Retinal pigment epithelial cell (primary cell): ENCODE measurements at regions not wholly inside any gene's neighbourhood (a gene's known extent, or its start where the extent isn't known, plus 50 kb on each side); places are given as distances from the start of the nearest gene placed in this dataset.
"Not testable (repeated sequence)": the region's sequence is repeated elsewhere in the genome, so short reads cannot be mapped to it uniquely, and the experiment has no call there.

Experiments used
- DNase-seq: peaks from one replicate; pipeline ENCODE4 v3.0.0-alpha.2; 2010; ENCODE audit warnings: low read depth
- H3K4me3 ChIP-seq: 2 replicates; pipeline ENCODE4 v1.5.1; 2011; ENCODE audit warnings: mild to moderate bottlenecking, low read length, control low read depth, moderate library complexity
- TF ChIP-seq, protein P1 (sequence below): conservative IDR thresholded peaks from 2 replicates; pipeline ENCODE4 v1.5.1; 2011; ENCODE audit warnings: low read depth, low read length, control low read depth, inconsistent platforms

DNA sequence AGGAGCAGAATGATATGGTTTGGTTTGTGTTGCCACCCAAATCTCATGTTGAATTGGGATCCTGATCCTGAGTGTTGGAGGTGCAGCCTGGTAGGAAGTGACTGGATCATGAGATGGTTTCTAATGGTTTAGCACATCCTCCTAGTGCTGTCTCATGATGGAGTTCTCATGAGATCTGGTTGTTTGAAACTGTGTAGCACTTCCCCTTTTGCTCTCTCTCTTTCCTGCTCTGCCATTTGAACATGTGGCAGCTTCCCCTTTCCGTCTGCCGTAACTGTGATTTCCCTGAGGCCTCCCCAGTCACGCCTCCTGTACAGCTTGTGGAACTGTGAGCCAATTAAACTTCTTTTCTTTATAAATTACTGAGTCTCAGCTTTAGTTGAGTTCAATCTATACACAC, 756.8 kb upstream of the CDH6 start:
- TF ChIP-seq, protein P1, sequence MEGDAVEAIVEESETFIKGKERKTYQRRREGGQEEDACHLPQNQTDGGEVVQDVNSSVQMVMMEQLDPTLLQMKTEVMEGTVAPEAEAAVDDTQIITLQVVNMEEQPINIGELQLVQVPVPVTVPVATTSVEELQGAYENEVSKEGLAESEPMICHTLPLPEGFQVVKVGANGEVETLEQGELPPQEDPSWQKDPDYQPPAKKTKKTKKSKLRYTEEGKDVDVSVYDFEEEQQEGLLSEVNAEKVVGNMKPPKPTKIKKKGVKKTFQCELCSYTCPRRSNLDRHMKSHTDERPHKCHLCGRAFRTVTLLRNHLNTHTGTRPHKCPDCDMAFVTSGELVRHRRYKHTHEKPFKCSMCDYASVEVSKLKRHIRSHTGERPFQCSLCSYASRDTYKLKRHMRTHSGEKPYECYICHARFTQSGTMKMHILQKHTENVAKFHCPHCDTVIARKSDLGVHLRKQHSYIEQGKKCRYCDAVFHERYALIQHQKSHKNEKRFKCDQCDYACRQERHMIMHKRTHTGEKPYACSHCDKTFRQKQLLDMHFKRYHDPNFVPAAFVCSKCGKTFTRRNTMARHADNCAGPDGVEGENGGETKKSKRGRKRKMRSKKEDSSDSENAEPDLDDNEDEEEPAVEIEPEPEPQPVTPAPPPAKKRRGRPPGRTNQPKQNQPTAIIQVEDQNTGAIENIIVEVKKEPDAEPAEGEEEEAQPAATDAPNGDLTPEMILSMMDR, result no peak
- DNase-seq, result no peak
- no peak overlapping the region for H3K4me3 ChIP-seq

DNA sequence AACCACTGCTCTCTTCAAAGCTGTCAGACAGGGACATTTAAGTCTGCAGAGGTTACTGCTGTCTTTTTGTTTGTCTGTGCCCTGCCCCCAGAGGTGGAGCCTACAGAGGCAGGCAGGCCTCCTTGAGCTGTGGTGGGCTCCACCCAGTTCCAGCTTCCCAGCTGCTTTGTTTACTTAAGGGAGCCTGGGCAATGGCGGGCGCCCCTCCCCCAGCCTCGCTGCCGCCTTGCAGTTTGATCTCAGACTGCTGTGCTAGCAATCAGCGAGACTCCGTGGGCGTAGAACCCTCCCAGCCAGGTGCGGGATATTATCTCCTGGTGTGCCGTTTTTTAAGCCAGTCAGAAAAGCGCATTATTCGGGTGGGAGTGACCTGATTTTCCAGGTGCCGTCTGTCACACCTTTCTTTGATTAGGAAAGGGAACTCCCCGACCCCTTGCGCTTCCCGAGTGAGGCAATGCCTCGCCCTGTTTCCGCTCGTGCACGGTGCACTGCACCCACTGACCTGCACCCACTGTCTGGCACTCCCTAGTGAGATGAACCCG, 764.5 kb upstream of the CDH6 start:
- not testable (repeated sequence) for DNase-seq, H3K4me3 ChIP-seq

DNA sequence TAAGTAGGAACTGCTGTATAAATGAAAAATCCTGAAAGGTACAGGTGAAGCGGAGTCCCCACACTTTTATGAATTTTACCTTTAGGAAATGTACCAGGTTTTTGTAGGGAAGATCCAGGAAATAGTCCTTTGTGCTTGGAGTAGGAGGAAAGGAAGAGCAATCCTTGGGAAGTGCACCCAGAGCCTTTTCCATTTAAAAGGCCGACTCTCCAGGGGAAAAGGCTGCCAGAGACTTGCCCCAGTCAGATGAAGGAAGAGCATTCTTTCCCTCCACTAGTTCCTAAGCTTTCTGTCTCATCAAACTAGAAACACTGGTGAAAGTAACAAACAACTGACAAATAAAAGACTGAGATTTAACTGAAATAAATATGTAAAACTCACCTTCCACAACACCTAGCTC, 779.4 kb upstream of the CDH6 start:
- no peak overlapping the region for H3K4me3 ChIP-seq
- TF ChIP-seq, protein P1, result no peak
- DNase-seq, result no peak

DNA sequence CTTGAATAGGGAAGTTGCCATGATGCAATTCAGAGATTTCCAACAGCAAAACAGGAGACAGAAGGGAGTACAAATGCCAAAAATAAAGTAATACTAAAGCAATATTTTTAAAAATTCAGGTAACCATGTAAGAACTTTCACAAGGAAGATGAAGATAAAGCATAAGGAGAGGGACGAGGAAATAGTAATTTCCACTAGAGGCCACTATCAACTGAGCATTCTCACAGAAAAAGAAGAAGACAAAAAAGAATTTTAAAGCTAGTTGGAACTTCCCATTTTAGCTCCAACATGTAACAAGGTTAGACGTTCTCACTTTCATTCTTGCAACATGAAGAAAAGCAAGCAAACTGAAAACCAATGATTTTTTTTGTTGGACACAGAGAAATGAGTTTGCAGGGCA, 779.9 kb upstream of the CDH6 start:
- TF ChIP-seq, protein P1, result peak; percentile 39
- H3K4me3 ChIP-seq, result no peak overlapping the region
- no peak for DNase-seq

DNA sequence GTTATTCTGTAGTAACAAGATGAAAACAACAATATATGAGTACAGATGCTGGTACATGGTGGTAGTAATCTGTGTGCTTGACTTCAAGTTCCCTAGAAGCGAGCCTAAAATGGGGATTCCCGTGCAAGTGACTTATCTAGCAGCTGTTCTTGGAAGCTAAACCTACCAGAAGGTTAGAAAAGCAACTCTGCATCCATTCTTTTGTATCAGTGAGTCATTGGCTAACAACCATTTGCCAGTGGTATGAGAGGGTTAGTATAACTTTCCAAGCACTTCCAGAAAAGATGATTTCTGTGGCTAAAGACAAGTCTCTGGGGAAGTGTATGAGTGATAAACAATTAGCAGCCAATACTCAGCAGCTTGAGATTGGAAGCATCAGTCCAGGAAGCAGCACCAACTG, 787.7 kb upstream of the CDH6 start:
- no peak for DNase-seq
- H3K4me3 ChIP-seq, result no peak overlapping the region
- TF ChIP-seq, protein P1, result no peak

DNA sequence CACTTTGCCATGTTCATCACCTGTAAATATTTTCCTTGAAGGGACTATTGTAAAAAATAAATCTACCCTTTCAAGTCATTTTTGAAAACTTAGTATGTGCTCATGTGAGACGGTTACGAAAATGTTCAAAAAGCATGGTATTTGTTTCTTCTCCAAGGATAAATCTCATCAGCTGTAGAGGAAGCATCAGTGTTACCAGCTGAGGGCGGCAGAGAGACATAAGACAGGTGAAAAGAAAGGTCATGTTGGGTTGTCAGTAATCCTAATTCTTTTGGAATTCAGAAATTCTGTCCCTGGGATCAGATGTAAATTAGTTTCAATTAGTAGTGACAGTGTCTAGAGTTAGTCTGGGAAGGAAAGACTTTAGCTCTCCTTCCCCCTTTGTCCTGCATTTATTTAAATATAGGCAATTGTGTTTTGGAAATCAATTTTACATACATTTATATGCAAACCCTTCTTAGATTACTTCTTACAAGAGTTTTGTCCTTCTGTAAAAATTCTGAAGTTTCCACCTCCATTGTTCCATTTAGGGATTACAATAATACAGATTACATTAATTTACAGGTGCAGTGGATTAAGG, 791.9 kb upstream of the CDH6 start:
- TF ChIP-seq, protein P1, result peak; percentile 69
- peak; percentile 26 for DNase-seq

DNA sequence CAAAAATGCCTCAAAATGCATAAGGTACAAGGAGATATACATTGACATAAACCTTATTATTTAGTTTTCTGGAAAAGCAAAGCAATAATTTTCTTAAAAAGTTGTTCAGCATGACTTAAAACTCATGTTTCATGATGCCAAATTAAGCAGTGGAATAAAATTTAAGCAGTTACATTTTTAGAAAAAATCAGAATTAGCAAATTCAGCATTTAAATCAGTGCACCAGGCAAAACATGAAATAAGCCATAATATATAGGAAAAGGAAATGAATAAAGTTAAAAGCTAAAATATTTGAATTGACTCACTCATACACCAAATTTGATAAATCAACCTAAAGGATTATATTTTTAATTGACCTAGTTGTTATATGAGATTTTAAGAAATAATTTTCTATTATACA, 795.1 kb upstream of the CDH6 start:
- TF ChIP-seq, protein P1, result no peak
- DNase-seq, result no peak
- H3K4me3 ChIP-seq, result no peak overlapping the region

More for the DNA sequence above, 791.9 kb upstream of the CDH6 start:
- H3K4me3 ChIP-seq, result no peak overlapping the region
